B cell (primary cell): ENCODE measurements at regions not wholly inside any gene's neighbourhood (a gene's known extent, or its start where the extent isn't known, plus 50 kb on each side); places are given as distances from the start of the nearest gene placed in this dataset.

Source experiments
- ATAC-seq: fragments of 200-7000 bp; cut with Tn5 transposase; one replicate; pipeline ENCODE4 v1.10.0; 2021; ENCODE audit warnings: low read depth, mild to moderate bottlenecking, moderate number of reproducible peaks, moderate library complexity
- CTCF ChIA-PET: fragments of 350-600 bp; sonication (Branson Sonifier 250); formaldehyde crosslinking; loops from one replicate; lab custom pipeline; 2021; ENCODE audit warnings: antibody characterized with exemption, inconsistent platforms; lab: Charles Lee
- POLR2A ChIA-PET: fragments of 350-600 bp; sonication (Branson Sonifier 250); formaldehyde crosslinking; loops from one replicate; lab custom pipeline; 2021; ENCODE audit warnings: antibody characterized with exemption; lab: Charles Lee
- DNase-seq: peaks from one replicate; pipeline ENCODE4 v3.0.0; 2013
- H2AFZ ChIP-seq: 2 replicates; pipeline ENCODE4 v1.6.1; 2012; ENCODE audit warnings: mild to moderate bottlenecking, low read depth, low read length; ENCODE audit not compliant: insufficient read depth, poor library complexity, severe bottlenecking
- H3K27ac ChIP-seq, 2 donors: 1 replicate in 1 of 2; 2 replicates in 1 of 2; pipeline ENCODE4 v1.5.1; 2012 to 2013; ENCODE audit warnings: low read length in 2 of 2, mild to moderate bottlenecking in 2 of 2, moderate library complexity in 1 of 2
- H3K27me3 ChIP-seq, 4 experiments: fragments of 200-600 bp in 1 of 4; sonication (generic) in 1 of 4; replicated peaks in 1 of 4; 1 replicate in 2 of 4; 2 replicates in 2 of 4; pipeline versions ENCODE4 v1.6.1 to v1.7.0; 2013 to 2016; ENCODE audit warnings: low read length in 3 of 4, mild to moderate bottlenecking in 2 of 4, mixed read lengths in 1 of 4, moderate library complexity in 1 of 4; ENCODE audit not compliant: insufficient read depth in 4 of 4, control insufficient read depth in 3 of 4; ENCODE audit errors: control extremely low read depth in 1 of 4
- H3K36me3 ChIP-seq, 2 experiments: replicated peaks in 1 of 2; 1 replicate in 1 of 2; 2 replicates in 1 of 2; pipeline versions ENCODE4 v1.6.1 to v1.7.1; 2013; ENCODE audit warnings: low read length in 1 of 2; ENCODE audit not compliant: insufficient read depth in 2 of 2, control insufficient read depth in 1 of 2; ENCODE audit errors: control extremely low read depth in 1 of 2, extremely low read depth in 1 of 2
- H3K4me1 ChIP-seq, 2 donors: fragments of 200-600 bp in 1 of 2; sonication (generic) in 1 of 2; 1 replicate in 1 of 2; 2 replicates in 1 of 2; pipeline versions ENCODE4 v1.5.1 to v1.6.1; 2013 to 2017; ENCODE audit warnings: low read length in 2 of 2; ENCODE audit not compliant: control insufficient read depth in 2 of 2, insufficient read depth in 2 of 2
- H3K4me2 ChIP-seq: replicated peaks from 2 replicates; pipeline ENCODE3; 2012; ENCODE audit warnings: mild to moderate bottlenecking, low read depth, low read length; ENCODE audit not compliant: poor library complexity, severe bottlenecking
- H3K4me3 ChIP-seq, 5 experiments: fragments of 200-600 bp in 1 of 5; sonication (generic) in 1 of 5; 1 replicate in 3 of 5; 2 replicates in 2 of 5; pipeline versions ENCODE4 v1.5.1 to v1.7.0; 2011 to 2016; ENCODE audit warnings: low read length in 4 of 5, mild to moderate bottlenecking in 4 of 5, low read depth in 2 of 5, control low read depth in 1 of 5, moderate library complexity in 1 of 5; ENCODE audit not compliant: insufficient read depth in 1 of 5; ENCODE audit errors: control extremely low read depth in 1 of 5, extremely low read depth in 1 of 5
- H3K79me2 ChIP-seq: fragments of 200-600 bp; sonication (generic); one replicate; pipeline ENCODE4 v1.6.0; 2016; ENCODE audit warnings: low read length; ENCODE audit not compliant: control insufficient read depth, insufficient read depth
- H3K9ac ChIP-seq: fragments of 200-600 bp; sonication (generic); 2 replicates; pipeline ENCODE4 v1.6.1; 2017; ENCODE audit warnings: mild to moderate bottlenecking, low read length, moderate library complexity
- H3K9me3 ChIP-seq, 3 donors: one replicate each; pipeline versions ENCODE4 v1.6.1 to v1.7.1; 2013; ENCODE audit warnings: low read length in 2 of 3; ENCODE audit not compliant: control insufficient read depth in 2 of 3, insufficient read depth in 1 of 3; ENCODE audit errors: control extremely low read depth in 1 of 3
- H4K20me1 ChIP-seq: 2 replicates; pipeline ENCODE4 v1.6.0; 2012; ENCODE audit warnings: mild to moderate bottlenecking, low read length; ENCODE audit not compliant: insufficient read depth, control insufficient read depth, poor library complexity, severe bottlenecking
- H3K27ac Mint-ChIP-seq: one replicate; pipeline ENCODE4 v1.8.0; 2021; ENCODE audit warnings: mixed read lengths
- H3K27me3 Mint-ChIP-seq: one replicate; pipeline ENCODE4 v1.8.0; 2021; ENCODE audit warnings: mixed read lengths
- H3K4me1 Mint-ChIP-seq: one replicate; pipeline ENCODE4 v1.8.0; 2021; ENCODE audit warnings: mixed read lengths
- H3K4me3 Mint-ChIP-seq: one replicate; pipeline ENCODE4 v1.8.0; 2021; ENCODE audit warnings: mixed read lengths
- H3K9me3 Mint-ChIP-seq: one replicate; pipeline ENCODE4 v1.8.0; 2022; ENCODE audit warnings: mixed read lengths; ENCODE audit not compliant: insufficient read depth
- EZH2 ChIP-seq: IDR thresholded peaks from 2 replicates; pipeline ENCODE4 v1.6.1; 2012; ENCODE audit warnings: borderline replicate concordance, low read depth, mild to moderate bottlenecking, moderate library complexity, low read length; ENCODE audit not compliant: insufficient read depth, poor library complexity, severe bottlenecking
- WGBS: methylation state at CpG from one replicate; pipeline ENCODE4 v1.1.5; 2013; ENCODE audit warnings: missing lambda C conversion rate; ENCODE audit not compliant: insufficient coverage; 5-methylcytosine and 5-hydroxymethylcytosine counted together
- intact Hi-C: fragments of 100-400 bp; cut with micrococcal nuclease; formaldehyde crosslinking; loops from one replicate; pipeline ENCODE4 v1.10.0; 2022
- TF ChIP-seq, protein P1 (sequence below): fragments of 200-600 bp; IDR thresholded peaks from one replicate; pipeline ENCODE4 v1.8.0; 2022; ENCODE audit warnings: antibody characterized with exemption, mild to moderate bottlenecking

- peaks cover 13% of the 10 kb centered on the region for H3K27me3 Mint-ChIP-seq
- ATAC-seq = no peak
These were observed 266.7 kb upstream of the HMGA2 start for GRCh38 chr12:65557438-65558181.

GRCh38 chr12:65560286-65560685, 264.0 kb upstream of the HMGA2 start:
- no peak for TF ChIP-seq EZH2
- TF ChIP-seq, protein P1, sequence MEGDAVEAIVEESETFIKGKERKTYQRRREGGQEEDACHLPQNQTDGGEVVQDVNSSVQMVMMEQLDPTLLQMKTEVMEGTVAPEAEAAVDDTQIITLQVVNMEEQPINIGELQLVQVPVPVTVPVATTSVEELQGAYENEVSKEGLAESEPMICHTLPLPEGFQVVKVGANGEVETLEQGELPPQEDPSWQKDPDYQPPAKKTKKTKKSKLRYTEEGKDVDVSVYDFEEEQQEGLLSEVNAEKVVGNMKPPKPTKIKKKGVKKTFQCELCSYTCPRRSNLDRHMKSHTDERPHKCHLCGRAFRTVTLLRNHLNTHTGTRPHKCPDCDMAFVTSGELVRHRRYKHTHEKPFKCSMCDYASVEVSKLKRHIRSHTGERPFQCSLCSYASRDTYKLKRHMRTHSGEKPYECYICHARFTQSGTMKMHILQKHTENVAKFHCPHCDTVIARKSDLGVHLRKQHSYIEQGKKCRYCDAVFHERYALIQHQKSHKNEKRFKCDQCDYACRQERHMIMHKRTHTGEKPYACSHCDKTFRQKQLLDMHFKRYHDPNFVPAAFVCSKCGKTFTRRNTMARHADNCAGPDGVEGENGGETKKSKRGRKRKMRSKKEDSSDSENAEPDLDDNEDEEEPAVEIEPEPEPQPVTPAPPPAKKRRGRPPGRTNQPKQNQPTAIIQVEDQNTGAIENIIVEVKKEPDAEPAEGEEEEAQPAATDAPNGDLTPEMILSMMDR = no peak
- H2AFZ ChIP-seq = no peak overlapping the region
- peaks cover 0 to 7% (median 0%) of the 10 kb centered on the region in 4 experiments for H3K27me3 ChIP-seq
- Mint-ChIP-seq H3K27ac (no peak overlapping the region), H3K4me1 (peaks cover 5% of the 10 kb centered on the region), H3K9me3 (no peaks in the 10 kb centered on the region), H3K27me3 (peaks cover 15% of the 10 kb centered on the region), H3K4me3 (no peak overlapping the region)
- no peaks in the 10 kb centered on the region for H3K79me2 ChIP-seq
- H3K9me3 ChIP-seq = no peaks in the 10 kb centered on the region
- POLR2A ChIA-PET = no interaction called here
- no peak overlapping the region for H3K4me2 ChIP-seq
- no peak overlapping the region for H3K9ac ChIP-seq
- ATAC-seq = no peak
- no CpG with 5 or more reads among the region's 2 CpGs for WGBS
- DNase-seq = no peak
- no peaks in the 10 kb centered on the region for H3K4me1 ChIP-seq
- H3K36me3 ChIP-seq = no peaks in the 10 kb centered on the region
- H3K27ac ChIP-seq = no peak overlapping the region
- intact Hi-C loops = no loop called here
- H4K20me1 ChIP-seq = no peaks in the 10 kb centered on the region
- no peak overlapping the region for H3K4me3 ChIP-seq
- CTCF ChIA-PET = no interaction called here

More at GRCh38 chr12:65557438-65558181, 266.7 kb upstream of the HMGA2 start:
- no peaks in the 10 kb centered on the region for H3K9me3 Mint-ChIP-seq
- H3K4me3 ChIP-seq = no peak overlapping the region
- no peaks in the 10 kb centered on the region for H3K79me2 ChIP-seq
- no peak overlapping the region for H3K27ac Mint-ChIP-seq
- TF ChIP-seq, protein P1 = no peak
- TF ChIP-seq EZH2 = no peak
- intact Hi-C loops = no loop called here
- WGBS = no CpG with 5 or more reads among the region's 3 CpGs
- peaks cover 0 to 7% (median 0%) of the 10 kb centered on the region in 4 experiments for H3K27me3 ChIP-seq
- ChIA-PET POLR2A (no interaction called here), CTCF (interaction anchor here (1.1 to 1.9 kb wide), 8 partner anchors 11 to 851 kb away, joined by 3 to 14 read pairs (median 6); no protein-coding TSS in a partner anchor)
- peak overlapping the region; percentile 33 for H2AFZ ChIP-seq
- H3K4me1 ChIP-seq = no peaks in the 10 kb centered on the region
- no peak overlapping the region for H3K4me2 ChIP-seq
- no peak overlapping the region for H3K9ac ChIP-seq
- peaks cover 5% of the 10 kb centered on the region for H3K4me1 Mint-ChIP-seq
- no peaks in the 10 kb centered on the region for H3K9me3 ChIP-seq
- H3K4me3 Mint-ChIP-seq = no peak overlapping the region
- H3K36me3 ChIP-seq = no peaks in the 10 kb centered on the region
- H3K27ac ChIP-seq = no peak overlapping the region
- H4K20me1 ChIP-seq = no peaks in the 10 kb centered on the region
- DNase-seq = no peak
